Dedifferentiated amniotic fluid mesenchymal stem cell (primary cell): ENCODE measurements at regions not wholly inside any gene's neighbourhood (a gene's known extent, or its start where the extent isn't known, plus 50 kb on each side); places are given as distances from the start of the nearest gene placed in this dataset.
"Not testable (repeated sequence)": the region's sequence is repeated elsewhere in the genome, so short reads cannot be mapped to it uniquely, and the experiment has no call there.

ENCODE experiments used
- DNase-seq: peaks from one replicate; pipeline ENCODE4 v3.0.0-alpha.2; 2016; ENCODE audit errors: extremely low spot score

DNA sequence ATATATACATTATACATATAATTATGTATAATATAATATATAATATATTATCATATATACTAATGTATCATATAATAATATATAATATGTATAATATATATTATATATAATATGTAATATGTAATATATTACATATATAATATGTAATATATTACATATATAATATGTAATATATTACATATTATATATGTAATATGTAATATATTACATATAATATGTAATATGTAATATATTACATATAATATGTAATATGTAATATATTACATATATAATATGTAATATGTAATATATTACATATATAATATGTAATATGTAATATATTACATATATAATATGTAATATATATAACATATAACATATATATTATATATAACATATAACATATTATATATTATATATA, 1020.9 kb downstream of the KCNMA1 start:
- DNase-seq, result not testable (repeated sequence)

GRCh38 chr10:76615049-76615448, 1022.6 kb downstream of the KCNMA1 start:
- no peak for DNase-seq
